Activated naive CD8-positive, alpha-beta T cell treated with anti-CD3 and anti-CD28 coated beads for 36 hours (primary cell): ENCODE measurements at regions not wholly inside any gene's neighbourhood (a gene's known extent, or its start where the extent isn't known, plus 50 kb on each side); places are given as distances from the start of the nearest gene placed in this dataset.

Experiments
- DNase-seq: peaks from one replicate; pipeline ENCODE4 v3.0.0; 2021
- H3K27ac Mint-ChIP-seq: one replicate; pipeline ENCODE4 v1.8.0; 2022; ENCODE audit warnings: mild to moderate bottlenecking, moderate library complexity, mixed read lengths
- H3K27me3 Mint-ChIP-seq: one replicate; pipeline ENCODE4 v1.8.0; 2022; ENCODE audit warnings: mild to moderate bottlenecking, mixed read lengths
- H3K36me3 Mint-ChIP-seq: one replicate; pipeline ENCODE4 v1.8.0; 2021; ENCODE audit warnings: mild to moderate bottlenecking, mixed read lengths
- H3K4me1 Mint-ChIP-seq: one replicate; pipeline ENCODE4 v1.8.0; 2021; ENCODE audit warnings: mixed read lengths
- H3K4me3 Mint-ChIP-seq: one replicate; pipeline ENCODE4 v1.8.0; 2022; ENCODE audit warnings: mild to moderate bottlenecking, moderate library complexity, mixed read lengths
- H3K9me3 Mint-ChIP-seq: one replicate; pipeline ENCODE4 v1.8.0; 2022; ENCODE audit warnings: mixed read lengths

- peaks cover 13% of the 10 kb centered on the region for H3K4me1 Mint-ChIP-seq
- H3K4me3 Mint-ChIP-seq = no peak overlapping the region
- no peaks in the 10 kb centered on the region for H3K36me3 Mint-ChIP-seq
- no peaks in the 10 kb centered on the region for H3K27me3 Mint-ChIP-seq
- H3K27ac Mint-ChIP-seq = no peak overlapping the region
- H3K9me3 Mint-ChIP-seq = no peaks in the 10 kb centered on the region
- no peak for DNase-seq
Observed at GRCh38 chr1:234675572-234675971, 65.6 kb upstream of the IRF2BP2 start.

- H3K9me3 Mint-ChIP-seq = no peaks in the 10 kb centered on the region
- DNase-seq = no peak
- H3K27ac Mint-ChIP-seq = no peak overlapping the region
- peaks cover 13% of the 10 kb centered on the region for H3K4me1 Mint-ChIP-seq
- H3K27me3 Mint-ChIP-seq = no peaks in the 10 kb centered on the region
- no peaks in the 10 kb centered on the region for H3K36me3 Mint-ChIP-seq
- no peak overlapping the region for H3K4me3 Mint-ChIP-seq
Observed at GRCh38 chr1:234675006-234675405, 65.0 kb upstream of the IRF2BP2 start.

GRCh38 chr1:234674218-234674815 lies 64.3 kb upstream of the IRF2BP2 start:
- Mint-ChIP-seq H3K4me1 (peaks cover 13% of the 10 kb centered on the region), H3K9me3 (no peaks in the 10 kb centered on the region), H3K4me3 (no peak overlapping the region), H3K27ac (no peak overlapping the region), H3K27me3 (no peaks in the 10 kb centered on the region), H3K36me3 (no peaks in the 10 kb centered on the region)
- DNase-seq = no peak

- H3K27me3 Mint-ChIP-seq = no peaks in the 10 kb centered on the region
- H3K4me1 Mint-ChIP-seq = peaks cover 13% of the 10 kb centered on the region
- no peak overlapping the region for H3K4me3 Mint-ChIP-seq
- DNase-seq = no peak
- H3K36me3 Mint-ChIP-seq = peaks cover 3% of the 10 kb centered on the region
- H3K27ac Mint-ChIP-seq = no peak overlapping the region
- H3K9me3 Mint-ChIP-seq = peaks cover 2% of the 10 kb centered on the region
Observed at GRCh38 chr1:234672349-234673135, 62.6 kb upstream of the IRF2BP2 start.

- Mint-ChIP-seq H3K4me1 (peaks cover 11% of the 10 kb centered on the region), H3K4me3 (no peak overlapping the region), H3K27me3 (no peaks in the 10 kb centered on the region), H3K9me3 (peaks cover 2% of the 10 kb centered on the region), H3K36me3 (peaks cover 3% of the 10 kb centered on the region), H3K27ac (no peak overlapping the region)
- DNase-seq = no peak
Observed at GRCh38 chr1:234670967-234671626, 61.1 kb upstream of the IRF2BP2 start.

GRCh38 chr1:234669499-234669898 lies 59.5 kb upstream of the IRF2BP2 start:
- no peak for DNase-seq
- Mint-ChIP-seq H3K27ac (no peak overlapping the region), H3K36me3 (peaks cover 3% of the 10 kb centered on the region), H3K9me3 (peaks cover 2% of the 10 kb centered on the region), H3K4me3 (no peak overlapping the region), H3K27me3 (no peaks in the 10 kb centered on the region), H3K4me1 (peaks cover 8% of the 10 kb centered on the region)

- Mint-ChIP-seq H3K36me3 (peaks cover 3% of the 10 kb centered on the region), H3K4me3 (no peak overlapping the region), H3K27ac (no peak overlapping the region), H3K4me1 (peaks cover 8% of the 10 kb centered on the region), H3K9me3 (peaks cover 2% of the 10 kb centered on the region), H3K27me3 (no peaks in the 10 kb centered on the region)
- no peak for DNase-seq
Observed at GRCh38 chr1:234668577-234668955, 58.6 kb upstream of the IRF2BP2 start.

GRCh38 chr1:234667600-234668576 lies 57.9 kb upstream of the IRF2BP2 start:
- no peaks in the 10 kb centered on the region for H3K27me3 Mint-ChIP-seq
- DNase-seq = no peak
- peaks cover 2% of the 10 kb centered on the region for H3K9me3 Mint-ChIP-seq
- H3K36me3 Mint-ChIP-seq = peaks cover 3% of the 10 kb centered on the region
- H3K4me1 Mint-ChIP-seq = peaks cover 8% of the 10 kb centered on the region
- H3K27ac Mint-ChIP-seq = no peak overlapping the region
- no peak overlapping the region for H3K4me3 Mint-ChIP-seq

- Mint-ChIP-seq H3K4me3 (no peak overlapping the region), H3K4me1 (peaks cover 8% of the 10 kb centered on the region), H3K9me3 (peaks cover 2% of the 10 kb centered on the region), H3K27ac (no peak overlapping the region), H3K36me3 (peaks cover 3% of the 10 kb centered on the region), H3K27me3 (no peaks in the 10 kb centered on the region)
- no peak for DNase-seq
Observed at GRCh38 chr1:234666761-234667160, 56.8 kb upstream of the IRF2BP2 start.

- Mint-ChIP-seq H3K36me3 (peaks cover 3% of the 10 kb centered on the region), H3K9me3 (peaks cover 2% of the 10 kb centered on the region), H3K4me1 (peaks cover 6% of the 10 kb centered on the region), H3K4me3 (no peak overlapping the region), H3K27ac (no peak overlapping the region), H3K27me3 (no peaks in the 10 kb centered on the region)
- DNase-seq = no peak
Observed at GRCh38 chr1:234665975-234666605, 56.1 kb upstream of the IRF2BP2 start.

- no peak for DNase-seq
- Mint-ChIP-seq H3K9me3 (no peaks in the 10 kb centered on the region), H3K4me1 (peaks cover 8% of the 10 kb centered on the region), H3K4me3 (no peak overlapping the region), H3K36me3 (no peaks in the 10 kb centered on the region), H3K27ac (no peak overlapping the region), H3K27me3 (no peaks in the 10 kb centered on the region)
Observed at GRCh38 chr1:234662148-234662547, 52.2 kb upstream of the IRF2BP2 start.

- Mint-ChIP-seq H3K27ac (no peak overlapping the region), H3K4me1 (peaks cover 14% of the 10 kb centered on the region), H3K9me3 (no peaks in the 10 kb centered on the region), H3K27me3 (no peaks in the 10 kb centered on the region), H3K4me3 (no peak overlapping the region), H3K36me3 (no peaks in the 10 kb centered on the region)
- DNase-seq = no peak
Observed at GRCh38 chr1:234661317-234661928, 51.4 kb upstream of the IRF2BP2 start.

GRCh38 chr1:234660536-234661316 lies 50.7 kb upstream of the IRF2BP2 start:
- no peak for DNase-seq
- Mint-ChIP-seq H3K9me3 (no peaks in the 10 kb centered on the region), H3K27ac (no peak overlapping the region), H3K36me3 (no peaks in the 10 kb centered on the region), H3K27me3 (no peaks in the 10 kb centered on the region), H3K4me1 (peaks cover 8% of the 10 kb centered on the region), H3K4me3 (no peak overlapping the region)
